ENCODE measurements at regions not wholly inside any gene's neighbourhood (a gene's known extent, or its start where the extent isn't known, plus 50 kb on each side); places are given as distances from the start of the nearest gene placed in this dataset.

DNA sequence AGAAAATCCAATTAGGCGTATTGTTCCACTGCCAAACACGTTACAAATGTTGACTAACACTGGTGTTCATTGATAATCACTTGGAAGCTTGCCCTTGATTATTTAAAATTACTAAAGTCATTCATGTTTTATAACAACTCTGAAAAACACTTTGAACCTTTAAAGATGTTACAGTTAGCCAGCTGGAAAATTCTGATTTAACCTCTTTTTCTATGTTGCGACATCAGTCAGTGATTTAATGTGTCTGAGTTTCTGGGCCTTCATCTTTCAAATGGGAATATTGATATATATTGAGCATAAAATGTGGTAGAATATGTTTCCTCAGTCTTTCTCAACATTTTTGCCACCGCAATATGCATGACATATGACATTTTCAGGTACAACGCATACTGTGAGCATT lies 274.1 kb upstream of the TENM3 start:
- DNase-seq = no peak

DNA sequence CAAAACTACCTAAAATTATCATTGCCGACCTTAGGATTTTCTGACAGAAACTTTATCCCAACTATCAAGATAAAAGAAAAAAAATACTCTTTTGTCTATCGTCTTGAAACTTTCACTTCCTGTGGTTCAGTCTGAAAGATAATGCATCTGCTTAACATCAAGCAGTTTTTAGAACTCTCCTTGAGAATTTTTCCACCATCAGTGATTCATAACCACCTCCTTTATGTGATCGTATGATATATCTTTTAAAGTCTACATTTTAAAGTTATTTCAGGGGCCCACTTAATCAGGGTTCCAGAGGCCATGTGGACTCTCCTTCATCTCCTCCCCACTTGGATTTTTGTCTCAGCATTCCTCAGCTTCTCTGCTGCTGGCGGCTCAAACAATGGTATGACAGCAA lies 272.8 kb upstream of the TENM3 start:
- no peak for DNase-seq

DNA sequence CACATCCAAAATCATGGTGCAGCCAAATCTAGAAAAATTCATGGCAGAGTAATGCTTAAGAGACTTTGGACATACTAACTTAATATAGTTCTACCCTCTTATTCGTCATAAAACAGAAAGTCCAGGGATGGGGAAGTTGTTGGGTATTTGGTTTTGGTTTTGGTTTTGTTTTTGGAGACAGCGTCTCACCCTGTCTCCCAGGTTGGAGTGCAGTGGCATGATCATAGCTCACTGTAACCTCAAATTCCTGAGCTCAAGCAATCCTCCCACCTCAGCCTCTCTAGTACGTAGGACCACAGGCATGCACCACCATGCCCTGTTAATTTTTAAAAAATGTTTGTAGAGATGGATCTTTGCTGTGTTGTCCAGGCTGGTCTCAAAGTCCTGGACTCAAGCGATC lies 271.8 kb upstream of the TENM3 start:
- no peak for DNase-seq

DNA sequence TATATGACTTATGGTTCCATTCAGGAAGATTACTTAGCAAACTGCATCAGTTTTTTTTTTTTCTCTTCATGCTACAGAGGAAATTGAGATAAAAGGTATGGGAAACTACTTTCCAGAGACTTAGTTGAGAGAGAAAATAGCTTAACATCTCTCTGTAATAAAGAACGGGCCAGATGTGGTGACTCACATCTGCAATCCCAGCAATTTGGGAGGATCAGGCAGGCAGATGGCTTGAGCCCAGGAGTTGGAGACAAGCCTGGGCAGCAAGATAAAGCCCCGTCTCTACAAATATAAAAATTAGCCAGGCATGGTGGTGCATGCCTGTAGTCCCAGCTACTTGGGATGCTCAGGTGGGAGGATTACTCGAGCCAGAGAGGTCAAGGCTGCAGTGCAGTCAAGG lies 271.2 kb upstream of the TENM3 start:
- DNase-seq = no peak

DNA sequence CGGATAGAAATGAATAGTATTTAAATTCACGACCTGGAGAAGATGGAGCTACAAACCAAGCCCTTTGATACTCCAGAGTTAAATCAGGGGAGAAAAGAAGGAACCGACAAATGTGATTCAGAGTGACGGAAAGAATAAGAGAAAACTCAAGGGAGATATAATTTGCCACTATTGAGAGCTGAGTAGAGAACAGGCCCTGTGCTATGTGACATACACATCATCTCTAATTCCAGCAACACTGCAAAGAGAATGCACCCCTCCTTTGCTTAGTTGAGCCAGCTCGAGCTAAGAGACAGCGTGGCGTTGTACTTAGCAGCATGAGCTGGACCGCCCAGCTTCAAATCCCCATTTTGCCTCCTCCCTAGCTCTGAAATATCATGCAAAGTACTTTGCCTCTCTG lies 266.4 kb upstream of the TENM3 start:
- no peak for DNase-seq

DNA sequence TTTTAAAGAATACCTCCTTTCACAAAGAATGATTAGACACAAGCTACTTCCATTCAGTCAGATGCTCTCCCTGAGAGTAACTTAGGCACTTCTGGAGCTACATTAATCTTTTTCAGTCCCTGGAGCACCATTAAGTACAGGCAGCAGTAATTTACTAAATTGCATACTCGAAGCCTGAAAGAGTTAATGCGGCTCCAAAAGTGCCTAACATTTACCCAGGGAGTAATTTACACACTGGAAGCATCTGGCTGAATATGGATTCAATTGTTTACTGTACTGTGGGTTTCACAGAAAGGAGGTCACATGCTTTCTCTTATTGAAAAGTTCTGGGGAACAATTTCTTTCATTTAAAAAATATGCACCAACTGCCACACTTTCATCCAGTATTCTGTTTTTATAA lies 260.8 kb upstream of the TENM3 start:
- no peak for DNase-seq

DNA sequence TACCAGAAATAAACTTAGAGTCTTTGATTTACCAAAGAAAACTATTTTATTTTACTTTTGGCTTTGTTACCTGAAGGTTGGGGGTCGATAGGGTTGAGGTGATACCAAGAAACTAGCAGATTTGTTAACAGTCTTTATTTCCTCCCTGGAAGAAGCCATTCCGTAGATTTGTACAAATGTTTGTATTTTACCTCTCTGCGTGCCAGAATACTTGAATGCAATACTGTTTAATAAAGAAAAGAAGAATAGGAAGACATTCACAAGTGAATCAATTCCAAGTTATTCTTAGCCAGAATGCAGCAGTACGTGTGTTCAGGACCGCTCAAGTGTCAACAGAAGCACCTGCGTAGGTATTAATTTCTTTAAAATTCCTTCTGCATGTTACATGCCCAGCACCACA lies 260.3 kb upstream of the TENM3 start:
- DNase-seq = no peak

DNA sequence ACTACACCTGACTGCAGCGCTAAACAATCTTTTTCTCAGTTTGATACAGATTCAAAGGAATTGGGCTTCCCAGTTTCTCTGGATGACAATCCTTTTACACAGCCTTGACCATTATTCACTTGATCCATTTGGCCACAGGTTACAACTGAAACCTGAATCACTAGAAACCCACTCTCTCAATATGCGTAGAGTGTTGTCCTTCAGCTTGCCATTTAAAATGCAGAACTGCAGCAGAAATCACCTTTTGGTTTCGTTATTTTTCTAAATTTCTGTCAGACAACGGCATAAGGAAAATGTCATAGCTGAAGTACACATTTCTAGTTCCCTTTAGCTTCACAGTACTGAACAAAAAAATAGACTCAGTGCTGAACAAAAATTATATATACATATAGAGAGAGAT lies 255.8 kb upstream of the TENM3 start:
- no peak for DNase-seq

DNA sequence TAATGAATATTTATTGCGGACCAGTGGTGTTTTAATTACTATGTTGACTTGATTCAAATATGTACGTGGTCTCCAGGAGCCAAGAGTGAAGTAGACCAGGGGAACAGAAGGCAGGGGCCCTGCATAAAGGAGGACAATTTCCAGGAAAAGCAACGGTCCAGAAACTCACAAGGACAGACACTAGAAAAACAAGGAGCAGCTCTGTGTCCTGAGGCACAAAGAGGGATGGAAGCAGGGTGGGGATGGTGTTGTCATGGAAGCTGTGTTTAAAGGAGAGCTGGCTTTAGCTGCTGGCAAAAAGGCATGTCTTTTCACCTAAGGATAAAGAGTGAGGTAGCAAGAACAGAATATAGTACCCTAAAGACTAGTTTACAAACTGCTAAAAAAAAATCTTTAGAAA lies 254.1 kb upstream of the TENM3 start:
- no peak for DNase-seq

DNA sequence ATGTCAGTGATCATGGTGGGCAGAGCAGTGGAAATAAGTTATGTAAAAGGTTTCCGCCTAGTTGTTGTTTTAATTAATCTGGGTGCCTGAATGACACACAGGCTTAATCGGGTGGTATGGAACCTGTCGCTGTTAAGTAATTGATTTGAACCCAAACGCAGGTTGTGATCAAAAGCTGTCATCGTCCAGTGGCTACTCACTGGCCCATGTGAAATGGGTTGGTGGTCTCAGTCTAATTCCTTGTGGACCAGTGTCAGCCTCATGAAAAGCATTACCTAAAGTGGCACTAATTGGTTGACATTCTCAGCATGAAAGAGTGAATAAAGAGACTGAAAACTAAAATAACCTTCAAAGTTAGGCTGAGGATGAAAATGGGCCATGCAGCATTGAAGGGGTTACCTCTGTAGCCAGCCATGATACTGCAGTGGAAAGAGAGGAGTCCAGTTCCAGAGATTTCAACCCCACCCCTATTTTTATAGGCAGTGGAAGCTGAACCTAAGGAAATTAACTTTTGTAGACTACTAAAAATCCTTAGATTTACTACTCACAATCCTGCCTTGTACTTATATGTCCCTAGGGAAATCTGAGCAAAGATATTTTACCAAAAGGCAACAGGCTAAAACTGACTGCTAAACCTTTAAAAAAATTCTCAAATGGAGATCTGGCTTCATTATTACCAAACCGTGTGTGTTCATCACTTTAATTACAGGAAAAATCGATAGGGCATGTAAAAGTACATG lies 251.7 kb upstream of the TENM3 start:
- no peak for DNase-seq

DNA sequence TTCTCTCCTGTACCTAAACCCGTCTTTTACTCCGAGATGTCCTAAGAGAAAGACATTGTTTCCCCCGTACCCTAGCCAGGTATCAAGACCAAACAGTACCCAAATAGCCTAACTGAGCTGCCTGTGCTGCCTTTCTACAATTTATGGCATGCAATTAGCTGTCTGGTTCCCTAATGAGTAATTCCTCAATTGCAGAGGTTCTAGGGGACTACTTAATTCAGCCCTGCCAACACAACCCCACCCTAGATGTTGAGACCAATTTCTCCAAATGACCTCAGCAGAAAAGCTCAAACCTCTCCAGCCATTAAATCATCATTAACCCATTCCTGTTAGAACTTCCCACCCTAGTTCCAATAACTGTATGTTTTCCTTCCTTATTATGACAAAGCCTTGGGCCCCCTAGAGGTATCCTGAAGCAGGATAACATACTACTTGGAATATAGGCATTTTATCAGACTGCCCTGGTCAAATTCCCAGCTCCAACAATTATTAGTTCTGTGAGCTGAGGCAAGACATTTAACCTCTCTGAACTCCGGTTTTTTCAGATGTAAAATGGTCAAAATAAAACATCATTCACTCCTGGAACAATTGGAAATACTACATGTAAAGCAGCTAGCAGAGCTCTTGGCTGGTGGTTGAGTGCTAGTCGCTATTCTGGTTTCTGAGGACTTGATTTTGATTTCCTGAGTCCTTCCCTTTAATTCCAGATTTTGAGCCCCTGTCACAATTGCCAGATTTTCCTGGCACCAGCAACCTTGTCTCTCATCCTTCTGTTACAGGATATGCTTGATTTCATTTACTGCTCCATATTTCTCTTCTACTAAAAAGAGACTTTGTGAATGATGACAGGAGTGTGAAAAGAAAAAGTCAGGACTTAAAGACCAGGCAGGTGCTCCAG lies 244.6 kb upstream of the TENM3 start:
- no peak for DNase-seq

DNA sequence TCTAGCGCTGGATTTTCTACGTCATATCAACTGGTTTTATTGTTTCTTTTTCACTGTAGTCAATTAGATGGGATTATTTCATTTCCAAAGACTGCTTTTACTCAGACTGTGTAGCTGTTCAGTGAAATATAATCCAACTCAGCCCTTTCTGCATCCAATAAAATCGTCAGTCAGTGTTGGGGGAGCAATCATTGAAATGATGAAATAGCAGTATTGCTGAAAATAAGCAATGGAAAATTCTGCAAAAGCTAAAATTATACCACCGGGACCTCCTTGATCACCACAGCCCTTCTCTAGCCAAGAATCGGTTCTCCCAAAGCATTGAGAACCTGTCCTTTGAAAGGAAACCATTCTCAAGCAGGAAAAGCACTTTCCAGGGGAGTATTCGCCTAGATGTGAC lies 243.1 kb upstream of the TENM3 start:
- no peak for DNase-seq

DNA sequence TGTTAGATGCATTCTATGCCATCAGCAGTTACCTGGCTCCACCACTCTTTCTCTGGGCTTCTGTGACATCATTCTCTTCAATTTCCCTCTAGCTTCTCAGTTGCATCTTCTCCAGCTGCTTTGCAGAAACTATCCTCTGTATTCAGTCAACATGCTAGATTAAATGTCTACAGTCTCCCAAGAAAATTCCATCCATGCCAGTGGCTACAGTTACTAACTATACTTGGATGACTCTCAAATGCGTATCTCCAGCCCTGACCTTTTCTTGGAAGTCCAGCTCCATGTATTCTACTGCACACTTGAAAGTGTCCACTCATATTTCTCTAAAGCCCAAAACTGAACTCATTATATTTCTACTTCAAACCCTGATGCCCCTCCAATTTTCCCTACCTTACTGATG lies 232.3 kb upstream of the TENM3 start:
- no peak for DNase-seq

DNA sequence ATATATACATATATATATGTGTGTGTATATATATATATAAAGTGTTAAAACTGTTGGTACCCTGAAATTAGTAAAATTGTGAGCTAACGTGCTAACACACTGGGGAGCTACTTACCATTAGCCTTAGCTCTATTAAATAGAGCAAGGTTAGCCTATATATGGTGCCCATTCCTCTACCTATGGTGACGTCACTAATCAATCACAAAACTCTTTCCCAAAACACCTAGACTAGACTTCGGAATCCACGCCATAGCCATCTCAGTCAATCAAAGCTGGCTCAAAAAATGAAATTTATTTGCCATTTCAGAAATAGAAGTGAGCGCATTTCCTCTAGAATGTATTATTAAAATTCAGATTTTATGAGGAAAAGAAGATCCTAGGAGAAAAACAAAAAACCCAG lies 229.0 kb upstream of the TENM3 start:
- DNase-seq = no peak

DNA sequence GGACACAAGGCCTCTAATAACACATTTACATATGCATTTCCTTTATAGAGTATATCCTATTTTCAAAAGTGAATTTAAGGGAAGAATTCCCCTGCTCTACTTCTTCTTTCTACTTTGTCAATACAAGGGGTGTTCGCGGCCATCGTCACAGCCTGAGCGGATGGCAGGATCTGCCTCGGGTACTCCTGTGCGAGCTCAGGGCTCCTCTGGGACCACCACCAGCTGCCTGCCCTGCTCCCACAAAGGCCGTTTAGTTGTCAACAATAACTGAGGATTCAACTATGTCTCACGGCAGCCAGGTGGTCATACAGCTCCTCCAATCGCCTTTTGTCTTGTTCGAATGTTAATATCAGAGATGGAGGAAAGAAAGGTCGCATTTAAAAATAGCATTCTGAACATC lies 228.2 kb upstream of the TENM3 start:
- no peak for DNase-seq

DNA sequence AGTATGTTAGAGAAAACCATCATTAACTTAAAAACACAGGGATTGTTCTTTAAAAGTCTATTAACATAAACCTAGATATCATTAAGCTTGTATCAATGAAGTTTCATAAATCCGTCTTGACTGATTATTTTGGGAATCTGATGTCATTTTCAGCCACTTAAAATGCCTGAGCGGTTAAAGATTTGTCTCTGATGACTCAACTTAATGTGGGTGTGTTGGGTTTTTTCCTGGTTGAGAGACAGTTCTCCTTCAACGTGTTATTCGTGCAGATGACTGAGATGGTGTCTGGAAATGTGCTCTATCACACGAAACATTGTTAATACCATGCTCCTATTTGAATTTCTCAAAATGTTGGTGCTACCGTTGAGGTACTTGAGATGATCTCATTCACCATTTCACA lies 227.3 kb upstream of the TENM3 start:
- DNase-seq = no peak

DNA sequence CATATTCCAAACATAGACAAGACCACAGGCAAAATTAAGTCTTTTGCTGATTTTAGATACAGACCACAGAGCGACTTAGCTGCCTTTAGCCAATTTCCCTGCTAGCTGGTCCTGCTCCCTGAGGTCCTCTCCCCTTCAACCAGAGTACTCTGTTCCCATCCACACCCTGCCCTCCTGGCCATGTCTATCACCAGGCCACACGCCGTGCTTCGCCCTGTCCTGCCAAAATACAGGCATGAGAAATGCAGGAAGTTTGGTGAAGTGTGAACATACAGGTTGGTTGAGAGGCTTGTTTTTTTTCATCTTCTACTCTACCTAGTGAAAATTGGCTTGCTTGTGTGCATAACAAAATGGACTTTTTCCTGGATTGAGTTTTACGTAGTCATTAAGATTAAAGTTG lies 226.2 kb upstream of the TENM3 start:
- no peak for DNase-seq

DNA sequence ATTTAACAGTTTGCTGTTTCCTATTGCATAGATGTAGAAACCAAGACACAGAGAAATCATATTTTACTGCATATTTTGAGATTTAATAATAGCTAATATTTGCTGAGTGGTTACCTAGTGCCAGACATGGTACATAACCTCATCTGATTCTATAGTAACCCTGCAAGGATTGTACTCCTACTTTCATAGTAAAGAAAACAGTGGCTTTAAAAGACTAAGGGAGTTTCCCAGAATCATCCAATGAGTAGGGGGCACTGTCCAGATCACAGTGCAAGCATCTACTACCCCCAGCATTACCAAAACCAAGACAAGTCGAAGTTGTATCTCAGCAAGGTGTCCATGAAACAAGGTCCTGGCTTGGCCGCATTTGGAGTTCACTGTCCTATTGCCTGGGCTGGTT lies 224.5 kb upstream of the TENM3 start:
- no peak for DNase-seq

DNA sequence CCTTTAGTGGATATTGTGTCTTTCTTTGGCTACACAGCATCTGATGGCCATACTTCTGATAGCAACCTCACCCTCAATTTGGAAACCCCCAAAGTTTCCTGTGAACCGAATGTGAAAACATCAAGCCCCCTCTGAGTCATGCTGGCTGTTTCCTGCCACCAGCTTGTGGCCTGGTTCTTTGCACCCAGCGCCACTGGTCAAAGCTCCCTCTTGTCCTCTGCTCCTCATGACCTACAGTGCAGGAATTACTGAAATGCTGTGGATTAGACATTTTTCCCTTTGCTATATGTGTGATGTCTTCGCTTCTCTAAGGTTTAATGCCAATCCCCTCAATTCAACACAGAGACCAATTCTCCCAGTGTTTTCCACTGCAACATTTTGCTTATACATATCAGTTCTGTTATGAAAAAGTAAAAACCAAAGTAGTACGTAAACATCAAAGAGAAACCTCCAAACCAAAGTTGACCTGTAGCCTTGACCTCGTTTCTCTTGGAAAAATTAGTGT lies 224.0 kb upstream of the TENM3 start:
- no peak for DNase-seq

DNA sequence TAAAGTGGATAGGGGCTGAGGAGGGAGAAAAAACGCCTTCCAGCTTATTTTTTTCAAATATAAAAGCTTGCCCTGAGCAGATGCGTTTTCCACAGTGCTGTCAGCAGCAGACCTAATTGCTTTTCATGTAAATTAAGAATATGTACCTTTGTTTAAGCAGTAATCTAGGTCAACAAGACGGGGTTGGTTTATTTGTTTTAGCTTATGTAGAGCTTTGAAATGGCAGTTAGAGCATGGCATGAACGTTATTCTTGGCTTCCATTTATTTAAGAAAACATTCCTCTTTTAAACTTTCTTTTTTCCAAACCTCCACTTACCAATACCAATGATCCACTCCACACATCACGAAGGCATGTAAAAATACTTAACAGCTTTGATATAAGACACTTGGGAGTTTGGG lies 220.3 kb upstream of the TENM3 start:
- DNase-seq = no peak

DNA sequence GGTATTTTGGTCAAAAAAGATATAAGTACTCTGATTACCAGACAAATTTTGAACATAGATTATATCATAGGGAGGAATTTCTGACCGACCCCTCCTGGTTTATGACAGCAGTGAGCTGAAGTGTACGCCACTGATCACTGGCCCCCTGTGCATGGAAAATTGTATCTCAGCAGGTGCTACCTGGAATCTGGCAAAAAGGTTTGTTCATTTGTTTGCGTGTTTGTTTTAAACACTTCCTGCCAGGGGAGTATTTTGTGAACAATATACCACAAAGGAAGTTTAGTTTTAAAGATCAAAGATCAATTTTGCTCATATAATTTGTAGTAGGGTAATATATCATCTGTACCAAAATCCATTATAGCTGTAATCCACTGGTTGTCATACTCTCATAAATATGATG lies 219.7 kb upstream of the TENM3 start:
- DNase-seq = no peak

DNA sequence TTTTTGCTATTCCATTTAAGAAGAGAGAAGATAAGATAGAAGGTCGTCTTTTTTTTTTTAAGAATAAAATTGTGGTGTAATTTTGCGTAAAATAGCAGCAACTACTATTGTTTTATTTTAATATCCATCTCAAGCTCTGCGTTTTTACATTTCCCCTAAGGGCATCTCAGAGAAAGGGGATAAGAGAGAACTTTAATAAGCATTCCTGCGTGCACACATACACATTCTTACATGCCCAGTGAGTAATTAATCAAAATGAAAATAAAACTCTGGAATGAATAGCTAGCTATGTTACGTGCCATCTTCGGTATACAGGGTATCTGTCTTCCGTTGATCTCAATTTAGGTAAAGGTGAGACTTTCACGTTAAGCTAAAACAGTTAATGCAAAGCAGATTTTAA lies 200.3 kb upstream of the TENM3 start:
- DNase-seq = no peak

DNA sequence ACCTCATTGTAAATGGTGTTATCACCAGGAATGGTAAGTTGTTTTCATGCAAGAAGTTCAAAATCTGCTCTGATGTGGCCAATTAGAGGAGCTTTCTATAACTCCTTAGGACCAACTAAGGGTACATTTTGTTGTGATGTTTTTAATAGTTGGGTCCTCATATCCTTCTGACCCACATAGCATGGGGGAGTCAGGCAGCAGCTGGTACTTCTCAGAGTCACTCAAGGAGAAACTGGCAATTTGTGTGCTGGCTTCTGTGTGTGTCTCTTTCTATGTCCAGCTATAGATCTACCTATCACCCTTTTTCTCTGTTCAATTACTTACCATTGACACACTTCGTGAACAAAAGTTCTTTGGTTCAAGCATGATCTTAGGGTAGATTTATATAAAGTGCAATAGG lies 194.3 kb upstream of the TENM3 start:
- DNase-seq = no peak

DNA sequence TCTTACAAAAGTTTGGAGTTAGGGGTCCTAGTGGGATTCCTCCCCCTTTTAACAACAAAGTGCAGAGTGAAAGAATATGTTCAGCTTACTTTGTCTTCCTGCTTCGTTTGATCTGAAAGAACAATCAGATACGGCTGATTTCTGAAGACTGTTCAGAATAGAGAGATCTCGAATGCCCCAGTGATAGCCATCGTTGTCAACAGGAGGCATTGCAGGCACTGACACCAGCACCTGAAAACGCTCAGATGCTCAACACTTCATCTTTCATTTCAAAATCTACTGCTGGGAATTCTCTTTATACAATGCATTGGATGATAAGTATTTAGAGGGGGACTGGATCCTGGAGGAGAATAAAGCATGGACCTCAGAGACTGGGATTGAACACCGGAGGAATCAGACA lies 186.3 kb upstream of the TENM3 start:
- DNase-seq = no peak

DNA sequence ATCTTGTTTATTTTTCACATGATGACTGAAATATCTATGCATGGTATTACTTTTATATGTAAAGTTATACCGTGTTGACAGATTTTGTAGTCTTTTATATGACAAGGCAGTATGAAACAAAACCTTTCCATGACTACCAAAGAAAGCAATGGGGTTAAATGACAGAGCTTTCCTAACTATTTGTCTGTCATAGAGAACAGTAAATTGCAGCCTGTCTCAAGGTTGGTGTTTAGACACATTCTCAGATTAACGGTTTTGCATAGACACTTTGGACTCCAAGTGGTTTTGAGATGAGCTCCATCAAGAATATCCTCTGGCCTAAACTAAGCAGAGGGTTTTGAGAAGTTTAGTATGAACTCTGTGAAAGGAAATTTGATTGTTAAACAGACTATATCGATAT lies 180.7 kb upstream of the TENM3 start:
- no peak for DNase-seq

Data from stimulated activated CD8-positive, alpha-beta memory T cell treated with anti-CD3 and anti-CD28 coated beads, Interleukin-4, amount 100 ng/mL, for 48 hours (primary cell).